ENCODE measurements at regions not wholly inside any gene's neighbourhood (a gene's known extent, or its start where the extent isn't known, plus 50 kb on each side); places are given as distances from the start of the nearest gene placed in this dataset.

DNA sequence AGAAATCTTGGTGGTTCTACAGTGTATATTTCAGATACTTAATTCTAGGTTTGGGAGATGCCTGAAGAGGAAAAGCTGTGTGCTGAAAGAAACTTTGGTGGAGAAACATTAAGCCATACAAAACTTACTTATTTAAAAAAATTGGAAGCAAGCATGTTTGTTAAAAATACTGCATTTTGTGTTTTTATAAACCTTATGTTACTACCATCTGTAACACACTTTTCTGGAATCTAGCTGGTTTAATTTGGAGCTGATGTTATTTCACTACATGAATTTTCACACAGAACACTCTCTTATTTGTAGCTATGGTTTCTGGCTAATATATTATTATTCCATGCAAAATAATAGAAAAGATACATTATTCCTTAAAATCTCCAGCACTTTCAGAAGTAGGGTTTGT is 710.7 kb downstream of the ADGRL2 start:
- TF ChIP-seq, protein P1, sequence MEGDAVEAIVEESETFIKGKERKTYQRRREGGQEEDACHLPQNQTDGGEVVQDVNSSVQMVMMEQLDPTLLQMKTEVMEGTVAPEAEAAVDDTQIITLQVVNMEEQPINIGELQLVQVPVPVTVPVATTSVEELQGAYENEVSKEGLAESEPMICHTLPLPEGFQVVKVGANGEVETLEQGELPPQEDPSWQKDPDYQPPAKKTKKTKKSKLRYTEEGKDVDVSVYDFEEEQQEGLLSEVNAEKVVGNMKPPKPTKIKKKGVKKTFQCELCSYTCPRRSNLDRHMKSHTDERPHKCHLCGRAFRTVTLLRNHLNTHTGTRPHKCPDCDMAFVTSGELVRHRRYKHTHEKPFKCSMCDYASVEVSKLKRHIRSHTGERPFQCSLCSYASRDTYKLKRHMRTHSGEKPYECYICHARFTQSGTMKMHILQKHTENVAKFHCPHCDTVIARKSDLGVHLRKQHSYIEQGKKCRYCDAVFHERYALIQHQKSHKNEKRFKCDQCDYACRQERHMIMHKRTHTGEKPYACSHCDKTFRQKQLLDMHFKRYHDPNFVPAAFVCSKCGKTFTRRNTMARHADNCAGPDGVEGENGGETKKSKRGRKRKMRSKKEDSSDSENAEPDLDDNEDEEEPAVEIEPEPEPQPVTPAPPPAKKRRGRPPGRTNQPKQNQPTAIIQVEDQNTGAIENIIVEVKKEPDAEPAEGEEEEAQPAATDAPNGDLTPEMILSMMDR (IDR thresholded peaks at IDR 0.05): no peak
- TF ChIP-seq POLR2AphosphoS5 (IDR thresholded peaks at IDR 0.05) (no peak), POLR2A (IDR thresholded peaks at IDR 0.05) (no peak)

All from upper lobe of left lung (tissue), 4 donors.